HepG2 (cell line): ENCODE measurements at regions not wholly inside any gene's neighbourhood (a gene's known extent, or its start where the extent isn't known, plus 50 kb on each side); places are given as distances from the start of the nearest gene placed in this dataset.

ENCODE experiments used
- ARID2 ChIP-seq: sonication (generic); formaldehyde crosslinking; IDR thresholded peaks from 2 replicates; pipeline ENCODE4 v1.8.1; 2022; ENCODE audit warnings: mild to moderate bottlenecking, missing genetic modification reagents, borderline replicate concordance
- BHLHE40 ChIP-seq: IDR thresholded peaks from 2 replicates; pipeline ENCODE4 v1.6.1; 2011; ENCODE audit warnings: low read length, improper control_type of control experiment
- HIC2 ChIP-seq: sonication (generic); formaldehyde crosslinking; IDR thresholded peaks from 2 replicates; pipeline ENCODE4 v1.9.0; 2022; ENCODE audit warnings: low read depth, missing genetic modification reagents
- RBM39 ChIP-seq: fragments of 200-400 bp; formaldehyde crosslinking; IDR thresholded peaks from one replicate; pipeline ENCODE4 v1.6.1; 2018; ENCODE audit warnings: antibody characterized with exemption, mild to moderate bottlenecking, low read depth, low read length; ENCODE audit not compliant: poor library complexity, severe bottlenecking
- SRF ChIP-seq: IDR thresholded peaks from 2 replicates; pipeline ENCODE4 v1.6.1; 2011; ENCODE audit warnings: mild to moderate bottlenecking, low read depth, low read length, moderate library complexity
- TAF1 ChIP-seq: sonication (generic); formaldehyde crosslinking; IDR thresholded peaks from 2 replicates; pipeline ENCODE4 v1.4.0; 2020; ENCODE audit warnings: missing genetic modification reagents
- ZBTB26 ChIP-seq: IDR thresholded peaks from 2 replicates; pipeline ENCODE4 v1.6.1; 2016; ENCODE audit warnings: missing compliant biosample characterization, missing genetic modification reagents, borderline replicate concordance
- ZNF577 ChIP-seq: sonication (generic); formaldehyde crosslinking; IDR thresholded peaks from 2 replicates; pipeline ENCODE4 v1.4.0; 2020; ENCODE audit warnings: mild to moderate bottlenecking, low read depth, missing genetic modification reagents, borderline replicate concordance
- ZNF589 ChIP-seq: sonication (generic); formaldehyde crosslinking; conservative IDR thresholded peaks from 2 replicates; pipeline ENCODE4 v1.8.0; 2022; ENCODE audit warnings: mild to moderate bottlenecking, moderate library complexity, missing genetic modification reagents
- TF ChIP-seq, protein P1 (sequence below): sonication (generic); formaldehyde crosslinking; IDR thresholded peaks from 2 replicates; pipeline ENCODE4 v1.5.0; 2020; ENCODE audit warnings: mild to moderate bottlenecking, missing genetic modification reagents, moderate library complexity

DNA sequence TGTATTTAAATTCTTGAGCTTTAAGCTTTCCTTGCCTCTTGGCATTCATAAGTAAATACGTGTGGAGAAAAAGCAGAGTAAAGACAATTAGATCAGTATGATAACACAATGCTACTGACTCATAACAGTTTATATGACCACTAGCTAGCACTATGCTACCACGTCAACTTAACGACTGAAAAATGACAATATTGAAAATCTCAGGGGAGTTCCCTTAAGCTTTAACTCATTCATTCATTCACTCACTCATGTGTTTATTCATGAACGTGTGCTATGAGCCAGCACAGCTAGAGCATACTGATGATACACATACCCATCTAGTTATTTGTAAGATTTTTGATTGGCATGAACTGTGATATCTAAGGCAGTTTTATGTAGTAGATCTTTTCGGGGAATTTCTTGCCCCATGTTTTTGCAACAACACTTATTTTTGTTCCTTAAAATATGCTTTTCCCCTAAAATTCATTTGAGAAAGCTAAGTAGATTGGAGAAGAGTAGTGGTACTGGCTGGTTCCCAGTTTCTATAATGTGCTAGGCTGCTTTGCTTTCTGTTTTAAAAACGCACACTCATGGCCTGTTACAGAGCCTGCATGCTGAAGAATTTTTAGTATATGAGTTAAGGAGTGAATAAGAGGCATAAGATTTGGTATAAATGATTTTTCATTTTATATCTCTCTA is 57.4 kb upstream of the ACBD5 start:
- TF ChIP-seq ZBTB26 (CRISPR knock-in tag) (no peak), RBM39 (no peak), ZNF589 (CRISPR knock-in tag) (no peak), TAF1 (CRISPR knock-in tag) (no peak), BHLHE40 (no peak), ZNF577 (CRISPR knock-in tag) (no peak), ARID2 (CRISPR knock-in tag) (no peak), SRF (no peak), HIC2 (CRISPR knock-in tag) (no peak)
- TF ChIP-seq, protein P1, sequence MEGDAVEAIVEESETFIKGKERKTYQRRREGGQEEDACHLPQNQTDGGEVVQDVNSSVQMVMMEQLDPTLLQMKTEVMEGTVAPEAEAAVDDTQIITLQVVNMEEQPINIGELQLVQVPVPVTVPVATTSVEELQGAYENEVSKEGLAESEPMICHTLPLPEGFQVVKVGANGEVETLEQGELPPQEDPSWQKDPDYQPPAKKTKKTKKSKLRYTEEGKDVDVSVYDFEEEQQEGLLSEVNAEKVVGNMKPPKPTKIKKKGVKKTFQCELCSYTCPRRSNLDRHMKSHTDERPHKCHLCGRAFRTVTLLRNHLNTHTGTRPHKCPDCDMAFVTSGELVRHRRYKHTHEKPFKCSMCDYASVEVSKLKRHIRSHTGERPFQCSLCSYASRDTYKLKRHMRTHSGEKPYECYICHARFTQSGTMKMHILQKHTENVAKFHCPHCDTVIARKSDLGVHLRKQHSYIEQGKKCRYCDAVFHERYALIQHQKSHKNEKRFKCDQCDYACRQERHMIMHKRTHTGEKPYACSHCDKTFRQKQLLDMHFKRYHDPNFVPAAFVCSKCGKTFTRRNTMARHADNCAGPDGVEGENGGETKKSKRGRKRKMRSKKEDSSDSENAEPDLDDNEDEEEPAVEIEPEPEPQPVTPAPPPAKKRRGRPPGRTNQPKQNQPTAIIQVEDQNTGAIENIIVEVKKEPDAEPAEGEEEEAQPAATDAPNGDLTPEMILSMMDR (CRISPR knock-in tag): no peak
